IPS DF 6.9 (cell line): ENCODE measurements at regions not wholly inside any gene's neighbourhood (a gene's known extent, or its start where the extent isn't known, plus 50 kb on each side); places are given as distances from the start of the nearest gene placed in this dataset.

Experiments
- DNase-seq: peaks from one replicate; pipeline ENCODE4 v3.0.0-alpha.2; 2013; ENCODE audit warnings: low read depth, low spot score
- H3K27ac ChIP-seq: one replicate; pipeline ENCODE4 v1.5.1; 2013; ENCODE audit warnings: low read length, control low read depth
- H3K27me3 ChIP-seq: 2 replicates; pipeline ENCODE4 v1.6.1; 2013; ENCODE audit warnings: mild to moderate bottlenecking, low read length; ENCODE audit not compliant: control insufficient read depth, insufficient read depth
- H3K36me3 ChIP-seq: 2 replicates; pipeline ENCODE4 v1.6.1; 2013; ENCODE audit warnings: low read length; ENCODE audit not compliant: control insufficient read depth, insufficient read depth
- H3K4me1 ChIP-seq: 2 replicates; pipeline ENCODE4 v1.6.1; 2013; ENCODE audit warnings: low read length; ENCODE audit not compliant: control insufficient read depth, insufficient read depth
- H3K4me3 ChIP-seq: 2 replicates; pipeline ENCODE4 v1.5.1; 2013; ENCODE audit warnings: mild to moderate bottlenecking, low read length
- H3K9me3 ChIP-seq: 2 replicates; pipeline ENCODE4 v1.6.1; 2013; ENCODE audit warnings: low read length, inconsistent platforms; ENCODE audit not compliant: control insufficient read depth, insufficient read depth
- WGBS: extraction: QIAGEN DNeasy Blood & Tissue Kit; methylation state at CpG from one replicate; pipeline ENCODE4 v1.1.7; 2013; ENCODE audit warnings: mixed read lengths, missing lambda C conversion rate; ENCODE audit not compliant: insufficient read length, insufficient coverage; 5-methylcytosine and 5-hydroxymethylcytosine counted together

DNA sequence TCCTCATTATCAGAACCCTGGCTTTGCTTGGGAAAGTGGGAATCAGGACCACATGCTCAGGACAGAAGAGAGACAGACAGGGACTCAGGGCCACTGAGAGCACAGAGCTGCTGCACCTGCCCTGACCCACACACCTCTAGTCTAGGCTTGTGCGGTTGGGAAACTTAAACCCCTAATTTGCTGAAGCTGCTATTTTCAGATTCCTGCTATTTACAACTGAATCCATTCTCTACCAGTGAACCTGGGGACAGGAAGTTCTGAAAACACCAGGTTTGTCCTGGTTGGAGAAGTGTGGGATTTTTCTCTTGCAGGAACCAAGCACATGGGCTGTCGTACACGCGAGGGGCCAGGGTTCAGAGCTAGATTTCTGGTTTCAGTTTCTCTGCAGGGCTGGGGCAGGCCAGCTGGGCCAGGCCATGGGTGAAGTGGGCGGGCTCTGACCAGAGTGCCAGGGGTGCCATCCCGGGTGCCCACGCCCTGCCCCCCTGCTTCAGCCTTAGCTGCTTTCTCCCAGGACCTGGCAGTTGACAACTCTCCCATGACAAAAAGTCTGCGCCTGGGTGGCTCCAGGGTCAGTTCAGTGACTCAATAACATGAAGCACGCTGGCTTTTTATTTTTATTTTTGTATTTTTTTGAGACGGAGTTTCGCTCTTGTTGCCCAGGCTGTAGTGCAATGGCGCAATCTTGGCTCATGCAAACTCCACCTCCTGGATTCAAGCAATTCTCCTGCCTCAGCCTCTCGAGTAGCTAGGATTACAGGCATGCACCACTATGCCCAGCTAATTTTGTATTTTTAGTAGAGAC lies 51.3 kb upstream of the SLC1A4 start:
- Histone ChIP-seq H3K9me3 (no peaks in the 10 kb centered on the region), H3K4me3 (no peak overlapping the region), H3K27me3 (no peaks in the 10 kb centered on the region), H3K36me3 (no peaks in the 10 kb centered on the region), H3K4me1 (peaks cover 2% of the 10 kb centered on the region; the same call in 1 of the 2 replicates), H3K27ac (no peak overlapping the region)
- no peak for DNase-seq
- WGBS, result no CpG with 5 or more reads among the region's 13 CpGs

- Histone ChIP-seq H3K36me3 (no peaks in the 10 kb centered on the region), H3K27me3 (no peaks in the 10 kb centered on the region), H3K4me3 (no peak overlapping the region), H3K9me3 (no peaks in the 10 kb centered on the region), H3K4me1 (peaks cover 2% of the 10 kb centered on the region; the same call in 1 of the 2 replicates), H3K27ac (no peak overlapping the region)
- WGBS, result 100% methylated on average over 2 of the region's 7 CpGs
- no peak for DNase-seq
Observed at GRCh38 chr2:64938607-64939285, 50.5 kb upstream of the SLC1A4 start.

- peaks cover 2% of the 10 kb centered on the region; the same call in 1 of the 2 replicates for H3K4me1 ChIP-seq
- no CpG with 5 or more reads among the region's 12 CpGs for WGBS
- H3K9me3 ChIP-seq, result no peaks in the 10 kb centered on the region
- no peak for DNase-seq
- no peak overlapping the region for H3K4me3 ChIP-seq
- H3K27ac ChIP-seq, result no peak overlapping the region
- H3K27me3 ChIP-seq, result no peaks in the 10 kb centered on the region
- H3K36me3 ChIP-seq, result no peaks in the 10 kb centered on the region
Observed at GRCh38 chr2:64939332-64939917, 49.8 kb upstream of the SLC1A4 start.
